Neuron (in vitro differentiated cells): ENCODE measurements at regions not wholly inside any gene's neighbourhood (a gene's known extent, or its start where the extent isn't known, plus 50 kb on each side); places are given as distances from the start of the nearest gene placed in this dataset.

Experiments
- H2AFZ ChIP-seq: one replicate; pipeline ENCODE4 v1.6.1; 2013; ENCODE audit warnings: low read depth, mild to moderate bottlenecking, inconsistent platforms, low read length, moderate library complexity
- H3K27me3 ChIP-seq: one replicate; pipeline ENCODE4 v1.6.1; 2013; ENCODE audit warnings: low read length; ENCODE audit not compliant: insufficient read depth
- H3K36me3 ChIP-seq: one replicate; pipeline ENCODE4 v1.6.1; 2013; ENCODE audit warnings: low read length; ENCODE audit not compliant: insufficient read depth
- H3K4me1 ChIP-seq: one replicate; pipeline ENCODE4 v1.6.1; 2013; ENCODE audit warnings: low read length; ENCODE audit not compliant: insufficient read depth
- H3K4me3 ChIP-seq: 2 replicates; pipeline ENCODE4 v1.5.1; 2013; ENCODE audit warnings: mild to moderate bottlenecking, low read length, moderate library complexity
- H3K9me3 ChIP-seq: one replicate; pipeline ENCODE4 v1.6.1; 2013; ENCODE audit warnings: low read length

GRCh38 chr2:2701176-2701781 lies 370.2 kb upstream of the MYT1L start:
- Histone ChIP-seq H3K4me3 (no peak overlapping the region), H3K4me1 (peaks cover 14% of the 10 kb centered on the region), H3K36me3 (no peaks in the 10 kb centered on the region), H3K9me3 (no peaks in the 10 kb centered on the region), H2AFZ (no peak overlapping the region), H3K27me3 (no peaks in the 10 kb centered on the region)

- H2AFZ ChIP-seq: no peak overlapping the region
- H3K9me3 ChIP-seq: no peaks in the 10 kb centered on the region
- H3K36me3 ChIP-seq: no peaks in the 10 kb centered on the region
- H3K27me3 ChIP-seq: peaks cover 10% of the 10 kb centered on the region
- H3K4me1 ChIP-seq: peaks cover 14% of the 10 kb centered on the region
- H3K4me3 ChIP-seq: no peak overlapping the region
These were observed 368.0 kb upstream of the MYT1L start for GRCh38 chr2:2699121-2699505.

- peaks cover 14% of the 10 kb centered on the region for H3K4me1 ChIP-seq
- H3K36me3 ChIP-seq: no peaks in the 10 kb centered on the region
- no peak overlapping the region for H2AFZ ChIP-seq
- H3K9me3 ChIP-seq: no peaks in the 10 kb centered on the region
- H3K4me3 ChIP-seq: no peak overlapping the region
- H3K27me3 ChIP-seq: peaks cover 10% of the 10 kb centered on the region
These were observed 367.4 kb upstream of the MYT1L start for GRCh38 chr2:2698182-2699120.

- no peak overlapping the region for H2AFZ ChIP-seq
- peaks cover 10% of the 10 kb centered on the region for H3K27me3 ChIP-seq
- H3K36me3 ChIP-seq: no peaks in the 10 kb centered on the region
- H3K4me1 ChIP-seq: peaks cover 14% of the 10 kb centered on the region
- H3K4me3 ChIP-seq: no peak overlapping the region
- H3K9me3 ChIP-seq: no peaks in the 10 kb centered on the region
These were observed 365.8 kb upstream of the MYT1L start for GRCh38 chr2:2696733-2697455.

- Histone ChIP-seq H3K27me3 (peaks cover 10% of the 10 kb centered on the region), H3K4me3 (no peak overlapping the region), H3K9me3 (no peaks in the 10 kb centered on the region), H2AFZ (no peak overlapping the region), H3K4me1 (peaks cover 14% of the 10 kb centered on the region), H3K36me3 (no peaks in the 10 kb centered on the region)
These were observed 365.2 kb upstream of the MYT1L start for GRCh38 chr2:2696325-2696724.

GRCh38 chr2:2694746-2695145 lies 363.7 kb upstream of the MYT1L start:
- Histone ChIP-seq H3K36me3 (no peaks in the 10 kb centered on the region), H2AFZ (no peak overlapping the region), H3K9me3 (no peaks in the 10 kb centered on the region), H3K27me3 (peaks cover 10% of the 10 kb centered on the region), H3K4me1 (peaks cover 13% of the 10 kb centered on the region), H3K4me3 (no peak overlapping the region)

GRCh38 chr2:2692599-2693389 lies 361.7 kb upstream of the MYT1L start:
- Histone ChIP-seq H2AFZ (no peak overlapping the region), H3K4me3 (no peak overlapping the region), H3K27me3 (peaks cover 10% of the 10 kb centered on the region), H3K4me1 (no peaks in the 10 kb centered on the region), H3K36me3 (no peaks in the 10 kb centered on the region), H3K9me3 (no peaks in the 10 kb centered on the region)

GRCh38 chr2:2691419-2691818 lies 360.3 kb upstream of the MYT1L start:
- Histone ChIP-seq H3K4me1 (no peaks in the 10 kb centered on the region), H2AFZ (no peak overlapping the region)

GRCh38 chr2:2690985-2691384 lies 359.9 kb upstream of the MYT1L start:
- Histone ChIP-seq H3K4me1 (no peaks in the 10 kb centered on the region), H3K27me3 (peaks cover 10% of the 10 kb centered on the region), H3K9me3 (no peaks in the 10 kb centered on the region), H2AFZ (no peak overlapping the region), H3K36me3 (no peaks in the 10 kb centered on the region), H3K4me3 (no peak overlapping the region)

More at GRCh38 chr2:2691419-2691818, 360.3 kb upstream of the MYT1L start:
- H3K9me3 ChIP-seq: no peaks in the 10 kb centered on the region
- no peak overlapping the region for H3K4me3 ChIP-seq
- peaks cover 10% of the 10 kb centered on the region for H3K27me3 ChIP-seq
- no peaks in the 10 kb centered on the region for H3K36me3 ChIP-seq

- no peak overlapping the region for H3K4me3 ChIP-seq
- no peaks in the 10 kb centered on the region for H3K27me3 ChIP-seq
- H3K4me1 ChIP-seq: no peaks in the 10 kb centered on the region
- no peak overlapping the region for H2AFZ ChIP-seq
- H3K36me3 ChIP-seq: no peaks in the 10 kb centered on the region
- H3K9me3 ChIP-seq: no peaks in the 10 kb centered on the region
These were observed 358.2 kb upstream of the MYT1L start for GRCh38 chr2:2689306-2689705.

- no peaks in the 10 kb centered on the region for H3K9me3 ChIP-seq
- H3K27me3 ChIP-seq: peaks cover 2% of the 10 kb centered on the region
- no peaks in the 10 kb centered on the region for H3K36me3 ChIP-seq
- H2AFZ ChIP-seq: no peak overlapping the region
- no peaks in the 10 kb centered on the region for H3K4me1 ChIP-seq
- H3K4me3 ChIP-seq: no peak overlapping the region
These were observed 357.2 kb upstream of the MYT1L start for GRCh38 chr2:2688254-2688653.

GRCh38 chr2:2687745-2688144 lies 356.7 kb upstream of the MYT1L start:
- Histone ChIP-seq H3K4me1 (no peaks in the 10 kb centered on the region), H3K4me3 (no peak overlapping the region), H2AFZ (no peak overlapping the region), H3K27me3 (peaks cover 2% of the 10 kb centered on the region), H3K9me3 (no peaks in the 10 kb centered on the region), H3K36me3 (no peaks in the 10 kb centered on the region)
